ENCODE measurements at regions not wholly inside any gene's neighbourhood (a gene's known extent, or its start where the extent isn't known, plus 50 kb on each side); places are given as distances from the start of the nearest gene placed in this dataset.
"Not testable (repeated sequence)": the region's sequence is repeated elsewhere in the genome, so short reads cannot be mapped to it uniquely, and the experiment has no call there.

- no peak for DNase-seq (ENCODE audit: low spot score)
These were observed 323.6 kb downstream of the BCOR start for GRCh38 chrX:39773923-39774773.

DNA sequence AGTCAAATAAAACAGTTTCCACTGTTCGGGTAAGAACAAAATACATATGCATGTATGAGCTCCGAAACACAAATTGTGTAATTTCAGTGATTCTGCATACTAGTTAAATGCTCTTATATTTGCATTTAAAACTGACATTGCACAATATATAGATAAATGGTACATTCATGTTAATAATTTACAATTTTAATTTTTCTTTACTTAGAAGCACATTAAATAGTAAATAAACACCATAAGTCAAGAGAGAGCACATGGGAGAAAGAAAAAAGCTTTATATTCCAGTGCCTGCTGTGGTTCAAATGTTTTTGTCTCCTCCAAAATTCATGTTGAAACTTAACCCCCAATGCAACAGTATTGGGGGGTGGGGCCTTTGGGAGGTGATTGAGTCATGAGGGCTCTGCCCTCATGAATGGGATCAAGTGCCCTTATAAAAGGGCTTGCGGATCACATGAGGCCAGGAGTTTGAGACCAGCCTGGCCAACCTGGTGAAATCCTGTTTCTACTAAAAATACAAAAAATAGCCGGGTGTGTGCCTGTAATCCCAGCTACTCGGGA is 322.9 kb downstream of the BCOR start:
- no peak for DNase-seq (ENCODE audit: low spot score)

GRCh38 chrX:39777623-39778025 is 320.1 kb downstream of the BCOR start:
- no peak for DNase-seq (ENCODE audit: low spot score)

GRCh38 chrX:39779952-39780783 is 317.6 kb downstream of the BCOR start:
- no peak for DNase-seq (ENCODE audit: low spot score)

DNA sequence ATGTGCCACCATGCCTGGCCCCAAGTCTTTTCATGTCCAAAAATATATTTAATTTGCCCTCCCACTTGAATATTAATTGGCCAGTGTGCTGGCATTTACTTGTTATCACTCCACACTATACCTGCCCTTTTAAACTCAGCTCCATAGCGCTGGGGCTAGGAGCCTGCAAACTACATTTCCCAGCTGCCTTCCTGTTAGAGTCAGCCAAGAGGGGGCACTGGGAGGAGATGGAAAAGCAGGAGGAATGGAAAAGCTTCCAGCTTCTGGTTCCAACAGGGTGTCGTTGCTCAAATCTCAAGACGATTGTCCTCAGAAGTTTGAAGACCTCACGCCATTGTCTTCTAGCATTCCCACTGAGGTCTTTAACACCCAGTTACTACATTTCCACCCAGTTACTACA is 315.5 kb downstream of the BCOR start:
- no peak for DNase-seq (ENCODE audit: low spot score)

DNA sequence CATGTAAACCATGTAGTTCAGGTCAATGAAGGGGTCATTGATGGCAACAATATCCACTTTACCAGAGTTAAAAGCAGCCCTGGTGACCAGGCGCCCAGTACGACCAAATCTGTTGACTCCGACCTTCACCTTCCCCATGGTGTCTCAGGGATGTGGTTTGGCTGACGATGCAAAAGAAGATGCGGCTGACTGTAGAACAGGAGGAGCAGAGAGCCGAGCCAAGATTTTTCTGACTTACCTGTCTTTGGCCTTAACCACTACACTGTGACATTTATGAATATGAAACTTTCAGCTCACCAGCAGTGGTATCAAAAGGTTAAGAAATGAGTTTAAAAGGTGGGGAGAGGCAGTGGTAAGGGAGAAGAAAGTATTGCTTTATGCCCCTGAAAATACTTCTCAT is 309.8 kb downstream of the BCOR start:
- no peak for DNase-seq (ENCODE audit: low spot score)

DNA sequence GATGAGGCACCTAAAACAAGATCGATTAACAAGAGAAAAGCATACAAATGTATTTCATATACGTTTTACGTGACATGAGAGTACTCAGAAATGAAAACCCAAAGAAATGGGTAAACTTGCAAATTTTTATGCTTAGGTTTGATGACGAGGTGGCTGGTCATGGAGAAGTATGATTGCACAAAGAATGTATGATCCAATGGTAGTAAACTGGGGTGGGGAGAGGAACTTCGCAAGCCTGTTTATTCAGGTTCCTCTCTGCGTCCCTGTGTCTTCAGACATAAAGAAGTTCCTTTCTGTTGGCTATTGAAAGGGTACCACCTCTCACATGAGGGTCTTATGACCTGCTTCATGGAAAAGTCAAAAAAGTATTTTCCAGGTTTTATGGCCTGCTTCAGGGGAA is 309.2 kb downstream of the BCOR start:
- DNase-seq (ENCODE audit: low spot score), result no peak

- DNase-seq (ENCODE audit: low spot score), result no peak
These were observed 306.1 kb downstream of the BCOR start for GRCh38 chrX:39791691-39792090.

DNA sequence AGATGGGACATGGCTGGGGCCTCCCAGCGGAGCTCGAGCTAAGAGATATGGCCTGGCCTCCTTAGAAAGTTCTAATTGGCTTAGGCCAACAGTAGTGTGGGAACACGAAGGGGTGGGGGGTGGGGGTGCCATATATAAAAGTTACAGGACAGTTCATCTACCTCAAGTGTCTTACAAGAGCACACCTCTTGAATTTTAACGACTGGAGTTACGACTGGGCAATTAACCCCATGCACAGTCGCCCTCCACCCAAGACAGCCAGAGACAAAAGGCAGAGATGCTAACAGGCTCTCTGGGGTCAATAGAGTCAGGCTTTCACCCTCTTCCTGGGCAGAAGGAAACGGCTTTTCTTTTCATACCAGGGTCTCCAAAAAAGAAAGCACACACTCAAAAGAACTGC is 302.2 kb downstream of the BCOR start:
- no peak for DNase-seq (ENCODE audit: low spot score)

GRCh38 chrX:39796856-39797255 is 300.9 kb downstream of the BCOR start:
- no peak for DNase-seq (ENCODE audit: low spot score)

DNA sequence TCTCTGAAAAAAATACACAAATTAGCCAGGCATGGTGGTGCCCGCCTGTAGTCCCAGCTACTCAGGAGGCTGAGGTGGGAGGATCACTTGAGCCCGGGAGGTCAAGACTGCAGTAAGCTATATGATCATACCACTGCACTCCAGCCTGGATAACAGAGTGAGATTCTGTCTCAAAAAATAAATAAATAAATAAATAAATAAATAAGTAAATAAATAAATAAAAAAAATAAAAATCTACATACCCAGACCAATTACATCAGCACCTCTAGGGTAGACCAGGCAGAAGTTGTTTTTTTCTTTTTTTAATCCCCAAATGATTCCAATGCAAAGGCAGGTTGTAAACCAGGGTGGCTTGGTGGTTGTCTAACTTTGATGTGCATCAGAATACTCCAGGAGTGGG is 299.3 kb downstream of the BCOR start:
- DNase-seq (ENCODE audit: low spot score), result not testable (repeated sequence)

DNA sequence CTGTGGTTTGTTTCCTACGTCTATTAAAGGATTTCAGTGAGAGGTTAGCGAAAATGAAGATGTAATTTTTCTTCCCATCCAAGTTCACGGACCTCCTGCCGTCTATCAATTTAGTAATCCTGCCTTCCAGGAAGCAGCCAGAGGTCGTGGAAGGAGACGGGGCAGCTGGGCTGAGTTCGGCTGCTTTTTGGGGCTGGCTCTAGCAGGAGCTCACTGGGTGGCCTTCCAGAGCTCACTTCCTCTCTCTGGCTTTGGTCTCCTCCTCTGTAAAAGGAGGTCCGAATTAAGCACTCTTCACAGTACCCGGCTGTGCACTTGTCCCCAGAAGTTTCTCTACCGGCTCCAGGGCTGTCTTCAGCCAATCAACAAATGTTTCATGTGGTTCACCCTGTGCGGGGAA is 295.4 kb downstream of the BCOR start:
- DNase-seq (ENCODE audit: low spot score), result no peak

GRCh38 chrX:39802908-39803307 is 294.9 kb downstream of the BCOR start:
- no peak for DNase-seq (ENCODE audit: low spot score)

GRCh38 chrX:39805022-39805421 is 292.7 kb downstream of the BCOR start:
- DNase-seq (ENCODE audit: low spot score), result no peak

GRCh38 chrX:39805825-39806224 is 291.9 kb downstream of the BCOR start:
- no peak for DNase-seq (ENCODE audit: low spot score)

DNA sequence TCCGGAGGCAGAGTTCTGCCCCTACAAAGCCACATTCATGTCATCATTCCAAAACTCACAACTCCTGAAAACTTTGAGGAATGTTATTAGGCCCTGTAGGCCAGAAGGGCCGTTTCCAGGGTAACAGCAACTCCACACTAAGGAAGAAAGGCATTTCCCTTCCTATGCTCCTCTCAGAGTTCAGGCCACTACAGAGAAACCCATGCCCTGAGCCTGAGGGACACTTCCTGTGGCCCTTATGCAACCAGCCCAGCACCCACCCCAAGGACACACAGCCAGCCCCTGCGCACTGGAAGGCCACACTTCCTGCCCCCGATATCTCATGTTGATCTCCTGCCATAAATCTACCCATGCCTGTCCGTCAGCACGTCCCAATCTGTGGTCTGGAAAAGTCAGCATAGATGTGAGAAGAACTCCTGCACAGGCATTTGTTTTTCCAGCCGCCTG is 289.3 kb downstream of the BCOR start:
- DNase-seq (ENCODE audit: low spot score), result no peak

DNA sequence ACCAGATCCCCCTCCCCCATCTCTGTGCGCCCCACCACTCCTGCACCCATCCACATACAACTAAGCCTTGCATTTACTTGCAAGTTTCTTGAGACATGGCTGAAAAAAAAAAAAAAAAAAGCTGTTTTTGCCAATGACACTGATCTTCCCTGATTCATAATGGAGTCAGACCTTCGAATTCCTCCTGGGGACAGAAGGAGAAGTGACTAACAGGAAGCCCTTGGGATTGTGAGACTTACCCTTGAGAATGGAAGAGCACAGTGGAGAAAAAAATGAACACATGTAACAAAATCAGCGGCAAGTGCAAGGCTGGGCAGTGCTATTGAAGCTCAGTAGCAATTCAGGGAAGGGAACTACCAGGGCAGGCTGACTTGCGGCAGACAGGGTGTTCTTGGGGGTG is 288.4 kb downstream of the BCOR start:
- no peak for DNase-seq (ENCODE audit: low spot score)

- no peak for DNase-seq (ENCODE audit: low spot score)
These were observed 286.9 kb downstream of the BCOR start for GRCh38 chrX:39810901-39811300.

GRCh38 chrX:39811376-39811775 is 286.4 kb downstream of the BCOR start:
- no peak for DNase-seq (ENCODE audit: low spot score)

DNA sequence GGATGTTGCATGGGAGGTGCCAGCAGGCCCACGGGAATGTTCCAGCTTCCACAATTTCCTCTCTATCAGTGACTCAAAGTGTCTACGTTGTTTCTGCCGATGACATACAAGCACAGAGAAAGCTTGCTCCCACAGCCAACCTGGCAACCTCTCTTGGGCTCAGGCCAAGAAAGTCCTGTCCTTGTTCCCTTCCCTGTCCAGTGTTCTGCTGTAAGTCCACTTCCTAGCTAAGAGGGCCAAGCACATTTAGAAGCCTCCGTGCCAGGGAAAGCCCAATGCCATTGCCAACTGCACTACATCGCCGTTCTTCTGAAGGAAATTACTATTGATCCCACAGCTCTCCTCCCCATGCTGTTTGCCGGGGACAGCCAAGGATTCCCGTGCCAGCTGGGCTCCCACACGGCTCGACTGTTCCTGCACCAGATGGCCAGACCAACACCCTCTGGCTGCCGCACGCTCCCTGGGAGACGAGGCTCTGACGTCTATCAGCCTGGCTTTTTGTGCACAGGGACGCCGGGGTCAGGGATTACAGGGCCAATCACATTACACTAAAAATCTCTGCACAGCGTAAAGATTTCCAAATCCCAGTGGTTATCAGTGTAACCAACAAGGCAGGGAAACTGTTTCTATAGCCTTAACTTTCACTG is 284.0 kb downstream of the BCOR start:
- DNase-seq (ENCODE audit: low spot score), result no peak

DNA sequence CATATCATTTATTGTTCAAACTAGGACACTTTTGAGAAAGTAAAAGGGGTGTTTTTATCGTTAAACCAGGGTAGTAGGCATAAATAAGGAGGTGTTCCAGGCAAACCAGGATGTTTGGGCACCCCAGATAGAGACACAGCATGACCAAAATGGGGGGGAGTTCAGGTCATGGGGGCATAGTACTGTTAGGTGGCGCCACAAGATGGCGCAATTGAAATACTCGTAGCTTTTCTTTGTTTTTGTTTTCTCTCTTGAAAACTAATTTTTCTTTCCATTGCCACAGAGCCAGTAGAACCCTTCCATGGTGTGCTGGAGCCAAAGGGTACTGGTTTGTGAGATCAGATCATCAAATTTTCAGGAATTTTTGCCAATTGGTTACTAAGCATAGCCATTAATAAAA is 283.4 kb downstream of the BCOR start:
- DNase-seq (ENCODE audit: low spot score), result no peak

DNA sequence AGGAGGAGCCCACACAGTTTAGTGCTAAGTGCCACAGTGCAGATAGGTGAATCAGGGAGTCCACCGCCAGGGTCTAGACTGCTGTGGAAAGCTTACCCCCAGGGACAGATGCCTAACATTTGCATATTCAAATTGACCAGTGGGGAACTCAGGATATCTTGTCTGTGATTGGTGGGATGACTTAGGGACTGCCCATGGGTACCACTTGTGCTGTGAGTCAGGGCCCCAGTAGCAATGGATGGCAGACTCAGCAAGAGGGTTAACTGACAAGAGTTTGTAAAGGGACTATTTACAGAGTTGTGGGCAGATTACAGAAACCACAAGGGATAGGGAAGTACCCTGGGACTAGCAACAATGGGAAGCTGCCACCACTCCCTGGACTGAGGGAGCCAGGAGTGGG is 282.1 kb downstream of the BCOR start:
- no peak for DNase-seq (ENCODE audit: low spot score)
